Testis (tissue), 2 donors: ENCODE measurements at regions not wholly inside any gene's neighbourhood (a gene's known extent, or its start where the extent isn't known, plus 50 kb on each side); places are given as distances from the start of the nearest gene placed in this dataset.

Experiments
- POLR2A ChIP-seq: fragments of 450-650 bp; IDR thresholded peaks from one replicate; pipeline ENCODE4 v1.6.1; 2017; ENCODE audit warnings: antibody characterized with exemption, mild to moderate bottlenecking, moderate library complexity
- TF ChIP-seq, protein P1 (sequence below), 3 experiments: fragments of 450-650 bp in 2 of 3; fragments of 200-600 bp in 1 of 3; sonication (generic) in 1 of 3; IDR thresholded peaks; one replicate each; pipeline ENCODE4 v1.5.1; 2016 to 2019; ENCODE audit warnings: antibody characterized with exemption in 3 of 3, mild to moderate bottlenecking in 2 of 3, moderate library complexity in 1 of 3

DNA sequence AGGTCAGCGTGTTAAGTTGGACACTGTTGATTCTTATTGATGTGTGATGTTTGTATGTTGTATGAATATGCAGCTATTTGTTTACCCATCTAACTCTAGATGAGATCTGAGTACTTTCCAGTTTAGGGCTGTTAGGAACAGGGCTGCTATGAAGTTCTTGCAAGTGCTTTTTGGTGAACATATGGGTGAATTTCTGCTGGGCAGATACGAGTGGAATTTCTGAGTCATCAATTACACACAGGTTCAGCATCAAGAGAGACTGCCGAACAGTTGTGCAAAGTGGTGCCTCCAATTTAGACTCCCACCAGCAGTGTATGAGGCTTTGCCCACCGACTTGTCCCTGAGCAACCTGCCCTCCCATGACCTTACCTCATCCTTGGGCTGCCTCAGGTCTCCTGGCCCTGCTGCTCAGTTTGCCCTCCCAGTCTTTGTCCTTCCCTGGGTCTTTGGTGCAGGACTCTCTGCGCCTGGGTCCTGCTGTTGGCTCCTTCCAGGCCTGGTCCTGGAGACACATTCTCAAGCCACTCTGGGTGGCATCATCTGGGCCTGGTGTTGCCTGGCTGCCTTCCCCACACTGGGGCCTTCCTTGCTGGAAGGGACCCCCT, 343.6 kb downstream of the PTPRU start:
- TF ChIP-seq, protein P1, sequence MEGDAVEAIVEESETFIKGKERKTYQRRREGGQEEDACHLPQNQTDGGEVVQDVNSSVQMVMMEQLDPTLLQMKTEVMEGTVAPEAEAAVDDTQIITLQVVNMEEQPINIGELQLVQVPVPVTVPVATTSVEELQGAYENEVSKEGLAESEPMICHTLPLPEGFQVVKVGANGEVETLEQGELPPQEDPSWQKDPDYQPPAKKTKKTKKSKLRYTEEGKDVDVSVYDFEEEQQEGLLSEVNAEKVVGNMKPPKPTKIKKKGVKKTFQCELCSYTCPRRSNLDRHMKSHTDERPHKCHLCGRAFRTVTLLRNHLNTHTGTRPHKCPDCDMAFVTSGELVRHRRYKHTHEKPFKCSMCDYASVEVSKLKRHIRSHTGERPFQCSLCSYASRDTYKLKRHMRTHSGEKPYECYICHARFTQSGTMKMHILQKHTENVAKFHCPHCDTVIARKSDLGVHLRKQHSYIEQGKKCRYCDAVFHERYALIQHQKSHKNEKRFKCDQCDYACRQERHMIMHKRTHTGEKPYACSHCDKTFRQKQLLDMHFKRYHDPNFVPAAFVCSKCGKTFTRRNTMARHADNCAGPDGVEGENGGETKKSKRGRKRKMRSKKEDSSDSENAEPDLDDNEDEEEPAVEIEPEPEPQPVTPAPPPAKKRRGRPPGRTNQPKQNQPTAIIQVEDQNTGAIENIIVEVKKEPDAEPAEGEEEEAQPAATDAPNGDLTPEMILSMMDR (IDR thresholded peaks at IDR 0.05), result no peak
- no peak for TF ChIP-seq POLR2A
